Astrocyte (in vitro differentiated cells and primary cell): ENCODE measurements at regions not wholly inside any gene's neighbourhood (a gene's known extent, or its start where the extent isn't known, plus 50 kb on each side); places are given as distances from the start of the nearest gene placed in this dataset.
A peak's percentile ranks its signal among the peaks of the same experiment; 100 is the strongest.

Source experiments
- DNase-seq: peaks from one replicate; pipeline ENCODE4 v3.0.0-alpha.2; 2010; ENCODE audit warnings: low read depth
- FAIRE-seq: peaks from 2 replicates; lab custom pipeline; 2011; peaks lifted over from hg19 to GRCh38; lab: Jason Lieb, UNC
- H2AFZ ChIP-seq: 2 replicates; pipeline ENCODE4 v1.6.0; 2012; ENCODE audit warnings: low read depth, low read length, inconsistent platforms
- H3K27ac ChIP-seq: 2 replicates; pipeline ENCODE4 v1.5.1; 2011; ENCODE audit warnings: low read depth, low read length, inconsistent platforms
- H3K27me3 ChIP-seq: 2 replicates; pipeline ENCODE4 v1.6.0; 2011; ENCODE audit warnings: low read length, inconsistent platforms; ENCODE audit not compliant: insufficient read depth
- H3K36me3 ChIP-seq: 2 replicates; pipeline ENCODE4 v1.5.1; 2011; ENCODE audit warnings: low read length, inconsistent platforms; ENCODE audit not compliant: insufficient read depth
- H3K4me1 ChIP-seq: 2 replicates; pipeline ENCODE4 v1.5.1; 2011; ENCODE audit warnings: low read length, inconsistent platforms; ENCODE audit not compliant: insufficient read depth
- H3K4me2 ChIP-seq: 2 replicates; pipeline ENCODE4 v1.6.0; 2012; ENCODE audit warnings: low read length, inconsistent platforms
- H3K4me3 ChIP-seq: 2 replicates; pipeline ENCODE4 v1.5.1; 2011; ENCODE audit warnings: low read depth, mild to moderate bottlenecking, low read length, inconsistent platforms; ENCODE audit not compliant: insufficient read depth
- H3K79me2 ChIP-seq: 2 replicates; pipeline ENCODE4 v1.6.0; 2012; ENCODE audit warnings: mild to moderate bottlenecking, low read length, inconsistent platforms; ENCODE audit not compliant: insufficient read depth
- H3K9ac ChIP-seq: 2 replicates; pipeline ENCODE4 v1.6.0; 2012; ENCODE audit warnings: mild to moderate bottlenecking, low read length, inconsistent platforms
- H3K9me3 ChIP-seq: 2 replicates; pipeline ENCODE4 v1.5.1; 2012; ENCODE audit warnings: low read depth, mild to moderate bottlenecking, low read length, inconsistent platforms; ENCODE audit not compliant: insufficient read depth
- H4K20me1 ChIP-seq: 2 replicates; pipeline ENCODE4 v1.6.0; 2012; ENCODE audit warnings: low read length, inconsistent platforms; ENCODE audit not compliant: insufficient read depth
- H3K27ac Mint-ChIP-seq: one replicate; pipeline ENCODE4 v1.8.0; 2021; ENCODE audit warnings: mild to moderate bottlenecking, mixed read lengths; ENCODE audit not compliant: unreplicated experiment
- H3K27me3 Mint-ChIP-seq: one replicate; pipeline ENCODE4 v1.8.0; 2021; ENCODE audit warnings: low read depth, mixed read lengths; ENCODE audit not compliant: unreplicated experiment
- H3K36me3 Mint-ChIP-seq: one replicate; pipeline ENCODE4 v1.8.0; 2021; ENCODE audit warnings: low read depth, mixed read lengths; ENCODE audit not compliant: unreplicated experiment
- H3K4me1 Mint-ChIP-seq: one replicate; pipeline ENCODE4 v1.8.0; 2021; ENCODE audit warnings: low read depth, mixed read lengths; ENCODE audit not compliant: unreplicated experiment
- H3K4me3 Mint-ChIP-seq: one replicate; pipeline ENCODE4 v1.8.0; 2021; ENCODE audit warnings: mild to moderate bottlenecking, moderate library complexity, mixed read lengths; ENCODE audit not compliant: unreplicated experiment
- H3K9me3 Mint-ChIP-seq: one replicate; pipeline ENCODE4 v1.8.0; 2021; ENCODE audit warnings: mild to moderate bottlenecking, mixed read lengths; ENCODE audit not compliant: unreplicated experiment
- EZH2 ChIP-seq: IDR thresholded peaks from 2 replicates; pipeline ENCODE4 v1.6.1; 2012; ENCODE audit warnings: mild to moderate bottlenecking, low read length, inconsistent platforms; ENCODE audit not compliant: insufficient read depth
- TF ChIP-seq, protein P1 (sequence below): IDR thresholded peaks from 2 replicates; pipeline ENCODE4 v1.5.1; 2011; ENCODE audit warnings: low read depth, mild to moderate bottlenecking, inconsistent platforms, low read length, moderate library complexity; ENCODE audit not compliant: insufficient read depth

- no peaks in the 10 kb centered on the region for H3K36me3 ChIP-seq
- no peak overlapping the region for H3K27ac Mint-ChIP-seq
- H3K9ac ChIP-seq: no peak overlapping the region
- no peak overlapping the region for H2AFZ ChIP-seq
- peaks cover 5% of the 10 kb centered on the region for H3K4me1 Mint-ChIP-seq
- H3K4me3 Mint-ChIP-seq: no peak overlapping the region
- no peaks in the 10 kb centered on the region for H3K9me3 ChIP-seq
- H3K4me3 ChIP-seq: no peak overlapping the region
- no peak for FAIRE-seq
- H4K20me1 ChIP-seq: no peaks in the 10 kb centered on the region
- no peaks in the 10 kb centered on the region for H3K27me3 ChIP-seq
- TF ChIP-seq, protein P1, sequence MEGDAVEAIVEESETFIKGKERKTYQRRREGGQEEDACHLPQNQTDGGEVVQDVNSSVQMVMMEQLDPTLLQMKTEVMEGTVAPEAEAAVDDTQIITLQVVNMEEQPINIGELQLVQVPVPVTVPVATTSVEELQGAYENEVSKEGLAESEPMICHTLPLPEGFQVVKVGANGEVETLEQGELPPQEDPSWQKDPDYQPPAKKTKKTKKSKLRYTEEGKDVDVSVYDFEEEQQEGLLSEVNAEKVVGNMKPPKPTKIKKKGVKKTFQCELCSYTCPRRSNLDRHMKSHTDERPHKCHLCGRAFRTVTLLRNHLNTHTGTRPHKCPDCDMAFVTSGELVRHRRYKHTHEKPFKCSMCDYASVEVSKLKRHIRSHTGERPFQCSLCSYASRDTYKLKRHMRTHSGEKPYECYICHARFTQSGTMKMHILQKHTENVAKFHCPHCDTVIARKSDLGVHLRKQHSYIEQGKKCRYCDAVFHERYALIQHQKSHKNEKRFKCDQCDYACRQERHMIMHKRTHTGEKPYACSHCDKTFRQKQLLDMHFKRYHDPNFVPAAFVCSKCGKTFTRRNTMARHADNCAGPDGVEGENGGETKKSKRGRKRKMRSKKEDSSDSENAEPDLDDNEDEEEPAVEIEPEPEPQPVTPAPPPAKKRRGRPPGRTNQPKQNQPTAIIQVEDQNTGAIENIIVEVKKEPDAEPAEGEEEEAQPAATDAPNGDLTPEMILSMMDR: no peak
- TF ChIP-seq EZH2: no peak
- H3K9me3 Mint-ChIP-seq: peaks cover 4% of the 10 kb centered on the region
- H3K4me2 ChIP-seq: no peak overlapping the region
- no peaks in the 10 kb centered on the region for H3K4me1 ChIP-seq
- no peak overlapping the region for H3K27ac ChIP-seq
- peaks cover 2% of the 10 kb centered on the region for H3K36me3 Mint-ChIP-seq
- no peaks in the 10 kb centered on the region for H3K79me2 ChIP-seq
- DNase-seq: no peak
- H3K27me3 Mint-ChIP-seq: peaks cover 32% of the 10 kb centered on the region
Observed at GRCh38 chr18:59051470-59052165, 88.1 kb upstream of the SEC11C start.

DNA sequence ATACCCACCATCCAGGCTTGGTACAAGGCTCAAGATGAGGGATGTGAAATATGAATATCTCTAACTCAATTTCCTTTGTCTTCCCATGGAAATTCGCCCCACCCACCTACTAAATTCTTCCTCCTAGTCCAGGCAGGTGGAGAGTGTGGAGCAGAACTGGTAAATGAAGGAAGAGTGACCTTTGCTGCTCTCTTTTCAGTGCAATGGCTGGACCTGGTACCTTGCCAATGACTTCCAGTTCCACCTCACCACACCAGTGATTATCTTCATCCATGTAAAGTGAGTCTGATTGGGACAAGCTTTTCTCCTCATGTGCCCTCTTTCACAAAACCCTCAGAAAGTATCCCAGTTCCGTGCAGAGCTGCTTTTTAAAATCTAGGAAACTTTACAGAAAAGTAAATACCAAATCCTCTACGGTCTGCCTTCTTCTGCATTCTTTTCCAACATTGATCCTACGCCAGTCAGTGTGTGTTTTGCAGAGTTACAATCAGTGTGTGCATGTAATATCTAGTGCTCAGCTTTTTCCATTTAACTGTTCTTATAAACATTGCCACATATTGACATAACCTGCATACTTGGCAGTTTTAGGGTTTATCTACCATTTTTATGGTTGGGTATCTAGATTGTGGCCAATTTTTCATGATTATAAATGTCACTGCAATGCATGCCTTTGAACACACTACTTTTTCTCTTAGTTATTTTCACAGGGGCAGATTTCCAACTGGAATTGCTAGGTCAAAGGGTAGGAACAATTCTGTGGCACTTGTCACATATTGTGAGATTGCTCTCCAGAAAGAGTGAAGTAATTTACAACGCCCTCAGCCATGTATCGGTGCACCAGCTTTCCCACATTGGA lies 86.5 kb upstream of the SEC11C start:
- peak; percentile 5 for FAIRE-seq
- H3K36me3 Mint-ChIP-seq: peaks cover 2% of the 10 kb centered on the region
- no peak overlapping the region for H2AFZ ChIP-seq
- H3K4me3 ChIP-seq: no peak overlapping the region
- no peak overlapping the region for H3K27ac ChIP-seq
- no peak overlapping the region for H3K4me2 ChIP-seq
- peaks cover 4% of the 10 kb centered on the region for H3K9me3 Mint-ChIP-seq
- no peak for TF ChIP-seq EZH2
- TF ChIP-seq, protein P1: no peak
- no peak overlapping the region for H3K4me3 Mint-ChIP-seq
- no peaks in the 10 kb centered on the region for H3K27me3 ChIP-seq
- no peaks in the 10 kb centered on the region for H3K4me1 ChIP-seq
- H3K9ac ChIP-seq: no peak overlapping the region
- H3K79me2 ChIP-seq: no peaks in the 10 kb centered on the region
- H3K27me3 Mint-ChIP-seq: peaks cover 21% of the 10 kb centered on the region
- no peak overlapping the region for H3K27ac Mint-ChIP-seq
- no peaks in the 10 kb centered on the region for H3K9me3 ChIP-seq
- H3K36me3 ChIP-seq: no peaks in the 10 kb centered on the region
- DNase-seq: peak; percentile 67
- peaks cover 4% of the 10 kb centered on the region for H3K4me1 Mint-ChIP-seq
- no peaks in the 10 kb centered on the region for H4K20me1 ChIP-seq
